Endodermal cell (in vitro differentiated cells): ENCODE measurements at regions not wholly inside any gene's neighbourhood (a gene's known extent, or its start where the extent isn't known, plus 50 kb on each side); places are given as distances from the start of the nearest gene placed in this dataset.

Experiments
- DNase-seq: peaks from one replicate; pipeline ENCODE4 v3.0.0-alpha.2; 2017
- H3K27ac ChIP-seq: 2 replicates; pipeline ENCODE4 v1.5.1; 2013; ENCODE audit warnings: mild to moderate bottlenecking, low read depth, low read length, moderate library complexity
- H3K27me3 ChIP-seq: 2 replicates; pipeline ENCODE4 v1.6.1; 2013; ENCODE audit warnings: mild to moderate bottlenecking, low read length, moderate library complexity; ENCODE audit not compliant: insufficient read depth, control insufficient read depth, poor library complexity, severe bottlenecking
- H3K36me3 ChIP-seq: 2 replicates; pipeline ENCODE4 v1.7.0; 2013; ENCODE audit warnings: mild to moderate bottlenecking, low read length, moderate library complexity; ENCODE audit not compliant: control insufficient read depth, insufficient read depth
- H3K4me1 ChIP-seq: one replicate; pipeline ENCODE4 v1.7.0; 2013; ENCODE audit warnings: low read length; ENCODE audit not compliant: control insufficient read depth, insufficient read depth
- H3K4me3 ChIP-seq: 2 replicates; pipeline ENCODE4 v1.5.1; 2013; ENCODE audit warnings: mild to moderate bottlenecking, low read length, moderate library complexity
- H3K9ac ChIP-seq: 2 replicates; pipeline ENCODE4 v1.6.1; 2013; ENCODE audit warnings: mild to moderate bottlenecking, low read length, moderate library complexity; ENCODE audit not compliant: poor library complexity, severe bottlenecking; ENCODE audit errors: extremely low read depth
- H3K9me3 ChIP-seq: 2 replicates; pipeline ENCODE4 v1.6.1; 2013; ENCODE audit warnings: mild to moderate bottlenecking, low read length, moderate library complexity; ENCODE audit not compliant: control insufficient read depth
- H3K27ac Mint-ChIP-seq: 2 replicates; pipeline ENCODE4 v1.8.0; 2020; ENCODE audit warnings: mixed read lengths
- H3K27me3 Mint-ChIP-seq: 2 replicates; pipeline ENCODE4 v1.8.0; 2021; ENCODE audit warnings: mild to moderate bottlenecking, mixed read lengths; ENCODE audit not compliant: insufficient read depth
- H3K36me3 Mint-ChIP-seq: 2 replicates; pipeline ENCODE4 v1.8.0; 2020; ENCODE audit warnings: low read depth, mixed read lengths
- H3K4me1 Mint-ChIP-seq: 2 replicates; pipeline ENCODE4 v1.8.0; 2020; ENCODE audit warnings: mixed read lengths
- H3K4me3 Mint-ChIP-seq: 2 replicates; pipeline ENCODE4 v1.8.0; 2020; ENCODE audit warnings: mild to moderate bottlenecking, moderate library complexity, mixed read lengths
- H3K9me3 Mint-ChIP-seq: 2 replicates; pipeline ENCODE4 v1.8.0; 2020; ENCODE audit warnings: mild to moderate bottlenecking, mixed read lengths
- WGBS, 2 experiments: methylation state at CpG; one replicate each; pipeline versions ENCODE4 v1.1.5 to v1.1.7; 2013; ENCODE audit warnings: missing lambda C conversion rate in 2 of 2, mixed read lengths in 1 of 2; ENCODE audit not compliant: insufficient coverage in 1 of 2, insufficient read length in 1 of 2; 5-methylcytosine and 5-hydroxymethylcytosine counted together
- TF ChIP-seq, protein P1 (sequence below): fragments of 200-600 bp; sonication (generic); conservative IDR thresholded peaks from 2 replicates; pipeline ENCODE4 v1.5.0; 2021; ENCODE audit warnings: antibody characterized with exemption, mild to moderate bottlenecking

- H3K27me3 ChIP-seq: no peaks in the 10 kb centered on the region
- Mint-ChIP-seq H3K36me3 (no peaks in the 10 kb centered on the region), H3K4me1 (peaks cover 8% of the 10 kb centered on the region), H3K27ac (no peak overlapping the region), H3K27me3 (no peaks in the 10 kb centered on the region), H3K4me3 (no peak overlapping the region), H3K9me3 (no peaks in the 10 kb centered on the region)
- H3K9ac ChIP-seq: no peak overlapping the region
- WGBS, 2 experiments: 100% methylated on average over 1 of the region's 1 CpG; no CpG with 5 or more reads in 1 of the 2 experiments
- no peak for DNase-seq
- H3K9me3 ChIP-seq: no peaks in the 10 kb centered on the region
- TF ChIP-seq, protein P1, sequence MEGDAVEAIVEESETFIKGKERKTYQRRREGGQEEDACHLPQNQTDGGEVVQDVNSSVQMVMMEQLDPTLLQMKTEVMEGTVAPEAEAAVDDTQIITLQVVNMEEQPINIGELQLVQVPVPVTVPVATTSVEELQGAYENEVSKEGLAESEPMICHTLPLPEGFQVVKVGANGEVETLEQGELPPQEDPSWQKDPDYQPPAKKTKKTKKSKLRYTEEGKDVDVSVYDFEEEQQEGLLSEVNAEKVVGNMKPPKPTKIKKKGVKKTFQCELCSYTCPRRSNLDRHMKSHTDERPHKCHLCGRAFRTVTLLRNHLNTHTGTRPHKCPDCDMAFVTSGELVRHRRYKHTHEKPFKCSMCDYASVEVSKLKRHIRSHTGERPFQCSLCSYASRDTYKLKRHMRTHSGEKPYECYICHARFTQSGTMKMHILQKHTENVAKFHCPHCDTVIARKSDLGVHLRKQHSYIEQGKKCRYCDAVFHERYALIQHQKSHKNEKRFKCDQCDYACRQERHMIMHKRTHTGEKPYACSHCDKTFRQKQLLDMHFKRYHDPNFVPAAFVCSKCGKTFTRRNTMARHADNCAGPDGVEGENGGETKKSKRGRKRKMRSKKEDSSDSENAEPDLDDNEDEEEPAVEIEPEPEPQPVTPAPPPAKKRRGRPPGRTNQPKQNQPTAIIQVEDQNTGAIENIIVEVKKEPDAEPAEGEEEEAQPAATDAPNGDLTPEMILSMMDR: no peak
- no peak overlapping the region for H3K4me3 ChIP-seq
- H3K4me1 ChIP-seq: no peaks in the 10 kb centered on the region
- H3K27ac ChIP-seq: no peak overlapping the region
- H3K36me3 ChIP-seq: no peaks in the 10 kb centered on the region
Measured at GRCh38 chr6:14934013-14934412, 311.9 kb upstream of the JARID2 start.

- TF ChIP-seq, protein P1: no peak
- Histone ChIP-seq H3K27me3 (no peaks in the 10 kb centered on the region), H3K4me3 (no peak overlapping the region), H3K36me3 (no peaks in the 10 kb centered on the region), H3K4me1 (no peaks in the 10 kb centered on the region), H3K9me3 (no peaks in the 10 kb centered on the region), H3K27ac (no peak overlapping the region), H3K9ac (no peak overlapping the region)
- Mint-ChIP-seq H3K27me3 (no peaks in the 10 kb centered on the region), H3K4me1 (peaks cover 8% of the 10 kb centered on the region), H3K36me3 (no peaks in the 10 kb centered on the region), H3K27ac (no peak overlapping the region), H3K9me3 (no peaks in the 10 kb centered on the region), H3K4me3 (no peak overlapping the region)
- no peak for DNase-seq
- 85 to 95% methylated on average over 2 to 4 of the region's 4 CpGs for WGBS, 2 experiments
Measured at GRCh38 chr6:14934844-14935243, 311.0 kb upstream of the JARID2 start.

DNA sequence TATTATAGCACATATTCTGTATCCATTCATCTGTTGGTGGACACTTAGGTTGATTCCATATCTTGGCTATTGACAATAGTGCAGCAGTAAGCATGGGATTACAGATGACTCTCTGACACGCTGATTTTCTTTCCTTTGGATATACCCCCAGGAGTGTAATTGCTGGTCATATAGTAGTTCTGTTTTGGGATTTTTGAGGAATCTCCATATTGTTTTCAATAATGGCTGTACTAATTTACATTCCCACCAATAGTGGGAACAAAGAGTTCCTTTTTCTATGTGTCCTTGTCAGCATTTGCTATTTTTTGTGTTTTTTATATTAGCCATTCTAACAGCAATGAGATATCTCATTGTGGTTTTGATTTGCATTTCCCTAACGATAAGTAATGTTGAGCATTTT is 309.0 kb upstream of the JARID2 start:
- H3K27ac Mint-ChIP-seq: no peak overlapping the region
- Histone ChIP-seq H3K9ac (no peak overlapping the region), H3K4me3 (no peak overlapping the region), H3K27ac (no peak overlapping the region), H3K27me3 (no peaks in the 10 kb centered on the region), H3K9me3 (no peaks in the 10 kb centered on the region), H3K36me3 (no peaks in the 10 kb centered on the region), H3K4me1 (no peaks in the 10 kb centered on the region)
- DNase-seq: no peak
- no peaks in the 10 kb centered on the region for H3K27me3 Mint-ChIP-seq
- TF ChIP-seq, protein P1: no peak
- H3K4me1 Mint-ChIP-seq: peaks cover 7% of the 10 kb centered on the region
- H3K4me3 Mint-ChIP-seq: no peak overlapping the region
- no peaks in the 10 kb centered on the region for H3K36me3 Mint-ChIP-seq
- H3K9me3 Mint-ChIP-seq: no peaks in the 10 kb centered on the region
- WGBS, 2 experiments: 93 to 100% methylated on average over 2 of the region's 2 CpGs
